ENCODE measurements at regions not wholly inside any gene's neighbourhood (a gene's known extent, or its start where the extent isn't known, plus 50 kb on each side); places are given as distances from the start of the nearest gene placed in this dataset.

- H3K4me1 Mint-ChIP-seq (ENCODE audit: unreplicated experiment), result peaks cover 21% of the 10 kb centered on the region
- no peak for TF ChIP-seq CTCF (IDR thresholded peaks at IDR 0.05)
- peaks cover 8% of the 10 kb centered on the region for H3K36me3 Mint-ChIP-seq (ENCODE audit: unreplicated experiment)
- H3K9me3 Mint-ChIP-seq (ENCODE audit: unreplicated experiment), result no peaks in the 10 kb centered on the region
- no peak overlapping the region for H3K4me3 Mint-ChIP-seq (ENCODE audit: unreplicated experiment)
- no peaks in the 10 kb centered on the region for H3K27me3 Mint-ChIP-seq (ENCODE audit: unreplicated experiment)
- H3K27ac Mint-ChIP-seq (ENCODE audit: unreplicated experiment), result no peak overlapping the region
- no peak for DNase-seq (ENCODE audit: extremely low spot score, unreplicated experiment)
Measured at GRCh38 chr2:143946436-143947391, 573.2 kb downstream of the ZEB2 start.

- no peak for DNase-seq (ENCODE audit: extremely low spot score, unreplicated experiment)
- Mint-ChIP-seq H3K27ac (ENCODE audit: unreplicated experiment) (no peak overlapping the region), H3K36me3 (ENCODE audit: unreplicated experiment) (peaks cover 8% of the 10 kb centered on the region), H3K9me3 (ENCODE audit: unreplicated experiment) (no peaks in the 10 kb centered on the region), H3K4me3 (ENCODE audit: unreplicated experiment) (no peak overlapping the region), H3K4me1 (ENCODE audit: unreplicated experiment) (peaks cover 12% of the 10 kb centered on the region), H3K27me3 (ENCODE audit: unreplicated experiment) (no peaks in the 10 kb centered on the region)
- no peak for TF ChIP-seq CTCF (IDR thresholded peaks at IDR 0.05)
Measured at GRCh38 chr2:143942486-143942885, 577.4 kb downstream of the ZEB2 start.

GRCh38 chr2:143940720-143941119, 579.2 kb downstream of the ZEB2 start:
- peaks cover 3% of the 10 kb centered on the region for H3K36me3 Mint-ChIP-seq (ENCODE audit: unreplicated experiment)
- no peak for TF ChIP-seq CTCF (IDR thresholded peaks at IDR 0.05)
- no peaks in the 10 kb centered on the region for H3K27me3 Mint-ChIP-seq (ENCODE audit: unreplicated experiment)
- H3K4me1 Mint-ChIP-seq (ENCODE audit: unreplicated experiment), result peaks cover 16% of the 10 kb centered on the region
- H3K9me3 Mint-ChIP-seq (ENCODE audit: unreplicated experiment), result no peaks in the 10 kb centered on the region
- DNase-seq (ENCODE audit: extremely low spot score, unreplicated experiment), result no peak
- no peak overlapping the region for H3K4me3 Mint-ChIP-seq (ENCODE audit: unreplicated experiment)
- H3K27ac Mint-ChIP-seq (ENCODE audit: unreplicated experiment), result no peak overlapping the region

- no peak for DNase-seq (ENCODE audit: extremely low spot score, unreplicated experiment)
- no peak overlapping the region for H3K4me3 Mint-ChIP-seq (ENCODE audit: unreplicated experiment)
- no peaks in the 10 kb centered on the region for H3K36me3 Mint-ChIP-seq (ENCODE audit: unreplicated experiment)
- peaks cover 16% of the 10 kb centered on the region for H3K4me1 Mint-ChIP-seq (ENCODE audit: unreplicated experiment)
- H3K9me3 Mint-ChIP-seq (ENCODE audit: unreplicated experiment), result no peaks in the 10 kb centered on the region
- no peaks in the 10 kb centered on the region for H3K27me3 Mint-ChIP-seq (ENCODE audit: unreplicated experiment)
- TF ChIP-seq CTCF (IDR thresholded peaks at IDR 0.05), result no peak
- no peak overlapping the region for H3K27ac Mint-ChIP-seq (ENCODE audit: unreplicated experiment)
Measured at GRCh38 chr2:143939626-143940330, 580.1 kb downstream of the ZEB2 start.
